ENCODE measurements at regions not wholly inside any gene's neighbourhood (a gene's known extent, or its start where the extent isn't known, plus 50 kb on each side); places are given as distances from the start of the nearest gene placed in this dataset.

DNA sequence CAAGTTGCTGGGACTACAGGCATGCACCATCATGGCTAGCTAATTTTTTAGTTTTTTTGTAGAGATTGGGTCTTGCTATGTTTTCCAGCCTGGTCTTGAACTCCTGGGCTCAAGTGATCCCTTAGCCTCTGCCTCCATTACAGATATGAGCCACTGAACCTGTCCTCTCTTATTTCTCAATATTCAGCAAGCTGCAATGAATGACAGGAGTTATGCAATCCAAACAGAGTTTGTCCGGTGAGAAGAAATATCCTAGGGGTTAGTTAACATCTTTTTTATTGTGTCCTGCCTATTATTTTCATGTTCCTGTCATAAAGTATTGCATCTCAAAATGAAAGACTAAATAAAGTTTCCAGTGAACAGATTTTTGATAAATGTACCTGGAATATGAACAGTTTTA is 1161.4 kb downstream of the OTOL1 start:
- TF ChIP-seq CTCF (IDR thresholded peaks at IDR 0.05) = no peak
- no peak for TF ChIP-seq POLR2AphosphoS5 (IDR thresholded peaks at IDR 0.05)
